ENCODE measurements at regions not wholly inside any gene's neighbourhood (a gene's known extent, or its start where the extent isn't known, plus 50 kb on each side); places are given as distances from the start of the nearest gene placed in this dataset.

DNA sequence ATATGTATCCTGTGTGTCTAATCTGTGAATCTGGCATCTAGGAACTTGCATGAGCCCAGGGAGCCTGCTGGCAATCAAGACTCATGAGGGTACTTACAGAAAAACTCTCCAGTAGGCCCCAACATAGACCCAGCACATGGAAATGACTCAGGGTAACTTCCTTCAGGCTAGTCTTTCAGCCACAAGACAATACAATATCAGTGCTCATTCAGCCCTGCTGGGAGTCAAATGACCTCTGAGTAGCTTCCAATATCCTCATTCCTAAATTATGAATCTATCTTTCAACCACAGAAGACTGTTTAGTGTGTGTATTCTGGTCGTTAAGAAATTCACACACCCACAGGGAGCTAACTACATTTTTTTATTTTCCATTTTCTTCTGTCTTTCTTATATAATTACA is 1273.0 kb downstream of the EFNA5 start:
- TF ChIP-seq CTCF (conservative IDR thresholded peaks at IDR 0.05; ENCODE audit: low read depth, low read length): no peak
- no peak for TF ChIP-seq EZH2 (IDR thresholded peaks at IDR 0.05; ENCODE audit: borderline replicate concordance, low read depth, low read length, poor library complexity, severe bottlenecking)

All from A673 (cell line).